ENCODE measurements at regions not wholly inside any gene's neighbourhood (a gene's known extent, or its start where the extent isn't known, plus 50 kb on each side); places are given as distances from the start of the nearest gene placed in this dataset.

DNA sequence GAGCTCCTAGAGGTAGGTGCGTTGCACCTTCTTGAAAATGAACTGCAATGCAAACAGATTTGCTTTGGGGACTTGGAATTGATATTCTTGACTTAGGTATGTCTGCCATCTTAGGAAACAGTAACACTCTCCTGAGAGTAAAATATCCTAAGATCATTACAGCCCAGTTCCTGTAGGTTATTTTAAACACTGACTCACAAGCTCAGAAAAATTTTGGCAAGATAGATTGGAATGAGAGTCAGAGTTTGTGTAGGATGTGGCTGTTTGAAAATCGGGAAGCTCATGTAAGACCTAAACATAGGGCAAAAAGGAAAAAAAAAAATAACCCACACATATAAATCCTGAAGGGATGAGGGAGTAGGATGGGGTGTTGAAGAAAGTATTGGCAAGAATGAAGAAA lies 377.0 kb upstream of the LRRC4C start:
- no peak overlapping the region for H3K4me3 ChIP-seq (ENCODE audit: control insufficient read depth, low read depth, low read length)
- TF ChIP-seq CTCF (IDR thresholded peaks at IDR 0.05; ENCODE audit: control insufficient read depth, insufficient read depth, low read depth, low read length, missing control alignments): no peak
- no peak for DNase-seq (ENCODE audit: low read depth)

DNA sequence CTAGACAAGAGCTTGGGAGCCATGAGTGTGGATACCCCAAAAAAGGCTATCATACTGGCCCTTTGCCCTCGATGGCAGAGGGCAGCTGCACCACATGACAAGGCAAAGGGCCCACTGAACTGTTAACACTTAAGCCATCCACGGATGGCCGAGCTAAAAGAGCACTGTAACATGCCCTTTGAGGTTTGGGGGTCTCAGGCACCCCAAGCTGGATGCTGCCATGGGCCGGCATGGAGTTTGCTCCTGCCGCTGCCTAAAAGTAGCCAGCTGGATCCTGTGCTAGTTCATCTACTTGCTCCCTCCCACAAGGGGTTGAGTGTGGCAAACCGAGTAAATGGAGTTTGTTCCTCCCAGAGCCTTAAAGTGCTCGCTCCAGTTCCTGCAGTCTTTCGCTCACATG lies 383.2 kb upstream of the LRRC4C start:
- no peak for DNase-seq (ENCODE audit: low read depth)
- no peak for TF ChIP-seq CTCF (IDR thresholded peaks at IDR 0.05; ENCODE audit: control insufficient read depth, insufficient read depth, low read depth, low read length, missing control alignments)
- no peak overlapping the region for H3K4me3 ChIP-seq (ENCODE audit: control insufficient read depth, low read depth, low read length)

DNA sequence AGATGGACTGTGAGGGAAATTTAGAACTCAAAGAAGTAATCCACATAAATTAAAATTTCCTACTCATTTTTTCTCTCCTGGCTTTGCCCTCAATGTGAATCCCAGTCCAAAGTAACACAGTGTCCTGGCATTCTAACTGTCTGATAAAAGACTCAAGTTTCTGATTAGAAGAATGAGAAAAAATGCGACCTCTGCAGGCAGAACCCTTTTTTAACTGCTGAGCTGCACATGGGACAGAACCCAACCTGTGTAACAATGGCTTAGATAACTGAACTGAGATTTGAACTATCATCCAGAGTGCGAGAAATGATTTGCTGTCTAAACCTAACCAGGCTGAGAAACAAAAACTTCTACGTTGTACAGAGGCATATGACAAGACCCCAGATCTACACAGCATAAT lies 385.6 kb upstream of the LRRC4C start:
- no peak for TF ChIP-seq CTCF (IDR thresholded peaks at IDR 0.05; ENCODE audit: control insufficient read depth, insufficient read depth, low read depth, low read length, missing control alignments)
- DNase-seq (ENCODE audit: low read depth): no peak
- H3K4me3 ChIP-seq (ENCODE audit: control insufficient read depth, low read depth, low read length): no peak overlapping the region

- DNase-seq (ENCODE audit: low read depth): no peak
- no peak overlapping the region for H3K4me3 ChIP-seq (ENCODE audit: control insufficient read depth, low read depth, low read length)
- no peak for TF ChIP-seq CTCF (IDR thresholded peaks at IDR 0.05; ENCODE audit: control insufficient read depth, insufficient read depth, low read depth, low read length, missing control alignments)
Observed at GRCh38 chr11:41848349-41848748, 388.9 kb upstream of the LRRC4C start.

- no peak for DNase-seq (ENCODE audit: low read depth)
- H3K4me3 ChIP-seq (ENCODE audit: control insufficient read depth, low read depth, low read length): no peak overlapping the region
- TF ChIP-seq CTCF (IDR thresholded peaks at IDR 0.05; ENCODE audit: control insufficient read depth, insufficient read depth, low read depth, low read length, missing control alignments): no peak
Observed at GRCh38 chr11:41849250-41849649, 389.8 kb upstream of the LRRC4C start.

DNA sequence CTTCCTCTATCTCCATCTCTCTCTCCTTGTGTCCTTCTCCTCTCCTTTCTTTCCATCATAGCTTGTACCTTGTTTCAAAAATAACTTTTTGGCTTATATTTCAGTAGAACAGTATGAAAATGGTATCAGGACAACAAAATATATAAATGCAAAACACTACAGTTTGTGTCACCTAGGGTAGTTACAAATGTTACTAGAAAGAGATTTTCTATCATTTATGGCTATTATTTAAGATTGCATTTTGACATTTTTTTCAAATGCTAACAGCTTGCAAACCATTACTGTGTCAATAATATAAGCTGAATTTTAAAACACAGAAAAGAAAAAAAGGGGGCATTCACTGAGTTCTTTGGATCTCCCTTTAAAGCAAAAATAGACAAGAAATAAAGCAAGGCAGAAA lies 392.3 kb upstream of the LRRC4C start:
- no peak for TF ChIP-seq CTCF (IDR thresholded peaks at IDR 0.05; ENCODE audit: control insufficient read depth, insufficient read depth, low read depth, low read length, missing control alignments)
- DNase-seq (ENCODE audit: low read depth): no peak
- H3K4me3 ChIP-seq (ENCODE audit: control insufficient read depth, low read depth, low read length): no peak overlapping the region

- no peak for DNase-seq (ENCODE audit: low read depth)
- no peak for TF ChIP-seq CTCF (IDR thresholded peaks at IDR 0.05; ENCODE audit: control insufficient read depth, insufficient read depth, low read depth, low read length, missing control alignments)
- no peak overlapping the region for H3K4me3 ChIP-seq (ENCODE audit: control insufficient read depth, low read depth, low read length)
Observed at GRCh38 chr11:41861838-41862237, 402.4 kb upstream of the LRRC4C start.

Measured in AG09309 (cell line).